Sciatic nerve (tissue), 2 donors: ENCODE measurements at regions not wholly inside any gene's neighbourhood (a gene's known extent, or its start where the extent isn't known, plus 50 kb on each side); places are given as distances from the start of the nearest gene placed in this dataset.

Experiments
- ATAC-seq: fragments of 200-7000 bp; cut with Tn5 transposase; one replicate; pipeline ENCODE4 v1.9.1; 2020; ENCODE audit warnings: mild to moderate bottlenecking, moderate library complexity
- DNase-seq: peaks from one replicate; pipeline ENCODE4 v3.0.0-alpha.2; 2020; ENCODE audit warnings: low spot score
- intact Hi-C: fragments of 100-400 bp; cut with DNase I; formaldehyde crosslinking; loops from one replicate; pipeline ENCODE4 v1.14.2; 2022
- donor health status: DM: no; HTN: no; CAD: no.
- donor health status: DM: no; HTN: no; CAD: no.

DNA sequence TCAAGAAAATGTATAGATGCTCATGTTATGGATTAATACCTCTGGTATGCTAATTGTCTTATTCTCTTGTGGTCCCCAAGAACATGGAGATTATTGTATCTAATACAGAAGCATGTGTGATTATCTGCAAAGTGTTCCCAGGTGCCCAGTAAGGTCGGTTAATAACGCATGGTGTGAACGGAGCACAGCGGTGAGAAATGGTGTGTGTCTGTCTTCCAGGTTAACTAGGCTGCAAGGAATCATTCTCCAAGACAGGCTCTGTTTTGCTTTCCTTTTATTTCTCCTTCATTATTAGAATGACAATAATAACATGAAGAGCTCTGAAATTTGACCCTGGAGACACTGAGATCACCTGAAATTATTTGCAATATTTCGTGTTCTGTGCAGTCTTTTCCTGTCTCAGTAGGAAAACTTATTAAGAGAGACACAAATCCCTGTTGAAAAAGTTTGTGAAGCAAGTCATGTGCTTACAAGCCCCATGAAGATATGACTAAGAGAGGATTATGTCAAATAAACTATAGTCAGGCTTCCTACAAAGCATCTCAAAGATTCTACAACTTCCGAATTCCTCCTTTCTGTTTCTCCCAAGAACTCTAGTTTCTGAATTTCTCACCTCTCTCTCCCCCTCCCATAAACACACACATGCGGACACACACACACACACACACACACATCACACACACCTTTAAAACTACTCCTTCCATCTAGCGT is 230.9 kb downstream of the HS3ST1 start:
- intact Hi-C loops = no loop called here
- DNase-seq (no peak), ATAC-seq (no peak)

GRCh38 chr4:11196927-11197522 is 231.7 kb downstream of the HS3ST1 start:
- ATAC-seq (no peak), DNase-seq (no peak)
- intact Hi-C loops = no loop called here

DNA sequence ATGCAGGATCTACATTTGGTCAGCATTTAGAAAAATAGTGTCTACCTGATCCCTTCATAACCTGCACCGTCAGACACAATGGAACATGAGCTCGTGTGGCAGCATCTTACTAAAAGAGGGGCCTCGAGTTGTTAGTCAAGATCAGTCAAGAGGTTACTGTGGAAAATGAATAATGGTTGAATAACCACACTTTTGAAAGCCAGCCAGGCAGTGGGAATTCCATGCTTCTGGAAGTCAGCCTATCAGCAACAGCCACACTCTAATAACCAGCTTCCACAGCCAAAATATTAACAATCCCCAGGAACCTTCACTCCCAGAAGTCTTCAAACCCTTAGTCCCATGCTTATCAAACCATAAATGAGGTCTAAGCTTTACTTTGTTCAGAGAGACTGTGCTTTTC is 234.3 kb downstream of the HS3ST1 start:
- no peak for DNase-seq
- intact Hi-C loops = no loop called here
- ATAC-seq = no peak

GRCh38 chr4:11189756-11190155 is 238.9 kb downstream of the HS3ST1 start:
- ATAC-seq (no peak), DNase-seq (no peak)
- intact Hi-C loops = no loop called here

- ATAC-seq (no peak), DNase-seq (no peak)
- intact Hi-C loops = no loop called here
These were observed 245.3 kb downstream of the HS3ST1 start for GRCh38 chr4:11183356-11183740.

- DNase-seq = no peak
- no peak for ATAC-seq
- intact Hi-C loops = no loop called here
These were observed 245.9 kb downstream of the HS3ST1 start for GRCh38 chr4:11182586-11183355.

DNA sequence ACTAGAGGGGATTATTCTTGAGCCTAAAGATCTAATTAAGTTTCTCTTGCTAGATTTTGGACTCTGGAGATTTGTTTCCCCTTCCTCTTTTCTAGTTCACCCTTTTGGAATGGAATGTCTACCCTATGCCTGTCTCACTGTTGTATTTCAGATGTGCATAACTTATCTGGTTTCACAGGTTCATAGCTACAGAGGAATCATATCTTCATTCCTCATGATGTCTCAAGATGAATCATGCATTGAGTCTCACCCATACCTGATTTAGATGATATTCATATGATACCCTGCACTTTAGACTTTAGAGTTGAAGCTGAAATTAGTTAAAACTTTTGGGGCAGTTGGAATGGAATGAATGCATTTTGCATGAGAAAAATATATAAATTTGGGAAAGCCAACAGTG is 246.7 kb downstream of the HS3ST1 start:
- intact Hi-C loops = no loop called here
- ATAC-seq (no peak), DNase-seq (no peak)

GRCh38 chr4:11179796-11180195 is 248.9 kb downstream of the HS3ST1 start:
- no peak for DNase-seq
- ATAC-seq = no peak
- intact Hi-C loops = no loop called here

DNA sequence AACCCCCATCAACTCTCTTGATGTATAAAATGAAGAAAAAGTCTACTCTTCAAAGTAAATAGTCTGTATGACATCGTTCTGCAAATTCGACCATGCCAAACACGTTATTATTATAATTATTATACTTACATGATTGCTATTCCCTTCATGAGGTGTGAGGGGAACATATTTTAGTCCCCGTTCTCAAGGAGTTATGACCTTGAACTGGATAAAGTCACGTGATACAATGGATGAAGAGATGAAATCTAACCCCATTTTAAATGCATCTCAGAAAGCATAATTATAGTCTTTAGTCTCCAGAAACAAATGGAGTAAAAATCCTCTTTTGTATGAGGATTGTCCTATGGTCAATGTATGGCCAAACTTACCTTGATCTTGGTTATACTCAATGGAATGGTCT is 250.3 kb downstream of the HS3ST1 start:
- intact Hi-C loops = no loop called here
- ATAC-seq = no peak
- no peak for DNase-seq

GRCh38 chr4:11175374-11175773 is 253.3 kb downstream of the HS3ST1 start:
- intact Hi-C loops = no loop called here
- no peak for ATAC-seq
- no peak for DNase-seq

- intact Hi-C loops = no loop called here
- DNase-seq (no peak), ATAC-seq (no peak)
These were observed 262.1 kb downstream of the HS3ST1 start for GRCh38 chr4:11166606-11167005.

DNA sequence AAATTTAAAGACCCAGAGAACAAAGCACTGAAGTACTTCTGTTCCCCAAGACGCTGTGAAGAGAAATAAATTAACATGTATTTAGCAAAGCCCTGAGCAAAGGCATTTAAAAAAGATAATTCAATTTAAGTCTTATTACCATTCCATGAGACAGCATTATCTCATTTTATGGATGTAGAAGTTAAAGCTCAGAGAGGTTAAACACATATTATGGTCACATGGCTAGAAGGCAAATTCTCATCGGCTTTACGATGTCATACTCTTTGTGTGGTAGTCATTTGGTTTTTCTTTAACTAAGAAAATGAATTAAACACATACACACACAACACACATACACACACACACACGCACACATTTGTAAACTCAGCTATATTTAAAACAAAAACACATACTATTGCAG is 262.7 kb downstream of the HS3ST1 start:
- ATAC-seq (no peak), DNase-seq (no peak)
- intact Hi-C loops = no loop called here

DNA sequence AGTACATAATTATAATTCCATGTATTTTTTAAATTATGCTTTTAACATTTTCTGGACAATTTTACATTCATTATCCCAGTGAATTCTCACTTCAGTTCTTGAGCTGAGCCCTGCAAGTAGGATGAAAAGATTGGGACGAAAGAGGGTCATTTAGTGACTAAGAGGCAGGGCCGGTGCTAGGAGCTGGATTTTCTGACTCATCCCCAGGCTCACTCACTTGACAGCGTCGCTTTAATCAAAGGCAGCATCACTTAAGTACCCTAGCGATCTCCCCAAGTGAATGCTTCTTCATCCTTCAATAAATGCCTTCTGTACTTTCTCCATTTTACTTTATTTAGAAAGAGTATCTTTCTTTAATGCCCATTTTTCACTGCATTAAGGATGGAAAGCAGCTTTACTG is 263.6 kb downstream of the HS3ST1 start:
- ATAC-seq = no peak

GRCh38 chr4:11160288-11160687 is 268.4 kb downstream of the HS3ST1 start:
- no peak for ATAC-seq

More for the DNA sequence above, 263.6 kb downstream of the HS3ST1 start:
- DNase-seq = no peak
- intact Hi-C loops = no loop called here

GRCh38 chr4:11158971-11159370 is 269.7 kb downstream of the HS3ST1 start:
- ATAC-seq (no peak), DNase-seq (no peak)
- intact Hi-C loops = no loop called here

More at GRCh38 chr4:11160288-11160687, 268.4 kb downstream of the HS3ST1 start:
- no peak for DNase-seq
- intact Hi-C loops = no loop called here

- no peak for ATAC-seq
- intact Hi-C loops = no loop called here
These were observed 273.4 kb downstream of the HS3ST1 start for GRCh38 chr4:11155208-11155867.

DNA sequence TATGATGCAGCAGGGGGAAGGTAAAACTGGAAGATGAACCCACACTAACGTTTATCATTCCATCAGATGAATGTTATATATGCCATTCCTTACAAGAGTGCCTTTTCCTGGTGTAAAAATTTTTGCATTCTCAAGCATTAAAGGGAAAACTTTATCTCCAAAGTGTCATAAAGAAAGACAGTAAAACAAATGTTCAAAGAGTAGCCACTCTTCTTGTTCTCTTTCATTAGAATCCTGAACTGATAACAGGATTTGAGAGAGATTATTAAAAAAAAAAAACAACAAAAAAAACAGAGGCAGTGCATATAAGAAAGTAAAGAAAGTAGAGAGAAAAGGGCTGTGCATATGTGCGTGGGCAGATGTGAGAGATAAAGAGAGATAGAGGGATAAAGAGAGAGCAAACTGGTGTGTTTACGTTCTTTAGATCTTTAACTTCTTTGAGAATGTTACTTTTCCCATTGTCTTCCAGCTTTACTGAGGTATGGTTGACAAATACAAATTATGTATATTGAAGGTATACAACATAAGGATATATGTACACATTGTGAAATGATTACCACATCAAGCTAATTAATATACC is 275.4 kb downstream of the HS3ST1 start:
- intact Hi-C loops = no loop called here
- ATAC-seq = no peak

More at GRCh38 chr4:11155208-11155867, 273.4 kb downstream of the HS3ST1 start:
- DNase-seq = no peak

GRCh38 chr4:11152684-11153083 is 276.0 kb downstream of the HS3ST1 start:
- intact Hi-C loops = no loop called here
- ATAC-seq = no peak

More for the DNA sequence above, 275.4 kb downstream of the HS3ST1 start:
- no peak for DNase-seq

GRCh38 chr4:11151500-11151899 is 277.2 kb downstream of the HS3ST1 start:
- no peak for DNase-seq
- intact Hi-C loops = no loop called here
- ATAC-seq = no peak

More at GRCh38 chr4:11152684-11153083, 276.0 kb downstream of the HS3ST1 start:
- no peak for DNase-seq
